A549 (cell line): ENCODE measurements at regions not wholly inside any gene's neighbourhood (a gene's known extent, or its start where the extent isn't known, plus 50 kb on each side); places are given as distances from the start of the nearest gene placed in this dataset.

ENCODE experiments used
- ATAC-seq, 2 experiments: fragments of 200-7000 bp in 1 of 2; fragments of >200 bp in 1 of 2; cut with Nextera tagmentation in 1 of 2; cut with Tn5 transposase in 1 of 2; 3 replicates each; pipeline versions ENCODE4 v1.8.0 to v1.9.1; 2018 to 2020; ENCODE audit warnings: mild to moderate bottlenecking in 1 of 2, moderate library complexity in 1 of 2
- CTCF ChIA-PET: fragments of 300-600 bp; sonication (Branson Sonifier 250); formaldehyde crosslinking; extraction: SDS; loops from one replicate; lab custom pipeline; 2021; ENCODE audit warnings: antibody characterized with exemption, inconsistent platforms; lab: Yijun Ruan, JAX
- POLR2A ChIA-PET: fragments of 350-600 bp; formaldehyde crosslinking; extraction: SDS; loops from one replicate; lab custom pipeline; 2021; ENCODE audit warnings: antibody characterized with exemption, inconsistent platforms; lab: Yijun Ruan, JAX
- DNase-seq, 2 experiments: peaks; one replicate each; pipeline versions ENCODE4 v3.0.0 to v3.0.0-alpha.2; 2011 to 2016; ENCODE audit warnings: low read depth in 1 of 2, low spot score in 1 of 2
- FAIRE-seq: peaks from 2 replicates; lab custom pipeline; 2011; peaks lifted over from hg19 to GRCh38; lab: Jason Lieb, UNC
- H3K27ac ChIP-seq, 2 experiments: fragments of >200 bp; sonication (Bioruptor Twin); formaldehyde crosslinking; 3 replicates each; pipeline ENCODE4 v1.5.1; 2016 to 2017
- H3K4me1 ChIP-seq: fragments of >200 bp; sonication (Bioruptor Twin); formaldehyde crosslinking; 3 replicates; pipeline ENCODE4 v1.6.1; 2016
- H3K4me2 ChIP-seq: fragments of >200 bp; sonication (Bioruptor Twin); formaldehyde crosslinking; 3 replicates; pipeline ENCODE4 v1.6.1; 2016
- H3K4me3 ChIP-seq: fragments of >200 bp; sonication (Bioruptor Twin); formaldehyde crosslinking; 3 replicates; pipeline ENCODE4 v1.5.1; 2016
- H3K9me3 ChIP-seq: fragments of >200 bp; sonication (Bioruptor Twin); formaldehyde crosslinking; 3 replicates; pipeline ENCODE4 v1.6.1; 2016
- BCL3 ChIP-seq: fragments of >200 bp; sonication (Bioruptor Twin); formaldehyde crosslinking; IDR thresholded peaks from 3 replicates; pipeline ENCODE4 v1.6.1; 2016
- BHLHE40 ChIP-seq: IDR thresholded peaks from 2 replicates; pipeline ENCODE4 v1.6.1; 2012; ENCODE audit warnings: low read depth, low read length, inconsistent platforms
- CBX2 ChIP-seq: fragments of 200-600 bp; sonication (generic); IDR thresholded peaks from 2 replicates; pipeline ENCODE4 v1.6.1; 2016; ENCODE audit warnings: low read depth, mild to moderate bottlenecking, borderline replicate concordance
- CEBPB ChIP-seq, 2 experiments: fragments of >200 bp in 1 of 2; sonication (Bioruptor Twin) in 1 of 2; formaldehyde crosslinking in 1 of 2; IDR thresholded peaks; 2 replicates each; pipeline ENCODE4 v1.6.1; 2012 to 2016
- CHD2 ChIP-seq: fragments of 150-350 bp; IDR thresholded peaks from 2 replicates; pipeline ENCODE4 v1.6.1; 2014; ENCODE audit warnings: low read length; ENCODE audit not compliant: partially characterized antibody
- EHF ChIP-seq: fragments of 250-450 bp; sonication (Bioruptor Pico); IDR thresholded peaks from 2 replicates; pipeline ENCODE4 v1.5.0; 2020; ENCODE audit warnings: mild to moderate bottlenecking
- EP300 ChIP-seq, 2 experiments: fragments of >200 bp; sonication (Bioruptor Twin); formaldehyde crosslinking; IDR thresholded peaks; 2 replicates in 1 of 2; 3 replicates in 1 of 2; pipeline ENCODE4 v1.6.1; 2016 to 2017
- FOSL2 ChIP-seq, 2 experiments: fragments of 450-650 bp in 1 of 2; fragments of >200 bp in 1 of 2; sonication (Bioruptor Twin) in 1 of 2; formaldehyde crosslinking; IDR thresholded peaks; 2 replicates each; pipeline versions ENCODE4 v1.5.0 to v1.6.1; 2016 to 2020; ENCODE audit warnings: mild to moderate bottlenecking in 1 of 2, moderate library complexity in 1 of 2
- HEYL ChIP-seq: fragments of 250-450 bp; sonication (Bioruptor Pico); IDR thresholded peaks from 2 replicates; pipeline ENCODE4 v1.8.0; 2021; ENCODE audit warnings: mild to moderate bottlenecking, moderate library complexity
- HMGXB4 ChIP-seq: fragments of 250-450 bp; sonication (Bioruptor Pico); IDR thresholded peaks from 2 replicates; pipeline ENCODE4 v1.5.0; 2021; ENCODE audit warnings: mild to moderate bottlenecking, moderate library complexity, borderline replicate concordance
- HOXB5 ChIP-seq: fragments of 250-450 bp; sonication (Bioruptor Pico); IDR thresholded peaks from 2 replicates; pipeline ENCODE4 v1.5.0; 2020; ENCODE audit warnings: mild to moderate bottlenecking, moderate library complexity
- JUN ChIP-seq, 2 experiments: fragments of >200 bp; sonication (Bioruptor Twin); formaldehyde crosslinking; IDR thresholded peaks; 2 replicates in 1 of 2; 3 replicates in 1 of 2; pipeline ENCODE4 v1.6.1; 2016 to 2017
- JUNB ChIP-seq: fragments of >200 bp; sonication (Bioruptor Twin); formaldehyde crosslinking; IDR thresholded peaks from 2 replicates; pipeline ENCODE4 v1.6.1; 2016
- KDM1A ChIP-seq: fragments of 200-600 bp; sonication (generic); IDR thresholded peaks from 2 replicates; pipeline ENCODE4 v1.6.1; 2016; ENCODE audit warnings: low read depth, mild to moderate bottlenecking
- KDM5A ChIP-seq: fragments of 200-600 bp; sonication (generic); IDR thresholded peaks from 2 replicates; pipeline ENCODE4 v1.6.1; 2016; ENCODE audit warnings: antibody characterized with exemption, mild to moderate bottlenecking
- MAFK ChIP-seq: fragments of 450-650 bp; IDR thresholded peaks from 2 replicates; pipeline ENCODE4 v1.6.1; 2014; ENCODE audit not compliant: partially characterized antibody
- NR3C1 ChIP-seq: fragments of >200 bp; sonication (Bioruptor Twin); formaldehyde crosslinking; IDR thresholded peaks from 3 replicates; pipeline ENCODE4 v1.6.1; 2017
- PBX3 ChIP-seq: IDR thresholded peaks from 2 replicates; pipeline ENCODE4 v1.6.1; 2012
- POLR2A ChIP-seq: IDR thresholded peaks from 2 replicates; pipeline ENCODE4 v1.6.1; 2012; ENCODE audit warnings: mild to moderate bottlenecking, low read length
- RAD21 ChIP-seq, 2 experiments: fragments of >200 bp in 1 of 2; sonication (Bioruptor Twin) in 1 of 2; formaldehyde crosslinking in 1 of 2; IDR thresholded peaks in 1 of 2; conservative IDR thresholded peaks in 1 of 2; 2 replicates in 1 of 2; 3 replicates in 1 of 2; pipeline ENCODE4 v1.6.1; 2012 to 2018; ENCODE audit warnings: inconsistent platforms in 1 of 2
- RCOR1 ChIP-seq: fragments of 150-350 bp; IDR thresholded peaks from 2 replicates; pipeline ENCODE4 v1.6.1; 2014; ENCODE audit warnings: antibody characterized with exemption, low read length, low read depth
- RFX5 ChIP-seq: fragments of 450-650 bp; IDR thresholded peaks from 2 replicates; pipeline ENCODE4 v1.7.1; 2014; ENCODE audit warnings: antibody characterized with exemption, mild to moderate bottlenecking, moderate library complexity
- SMC3 ChIP-seq: fragments of >200 bp; sonication (Bioruptor Twin); formaldehyde crosslinking; IDR thresholded peaks from 3 replicates; pipeline ENCODE4 v1.6.1; 2018; ENCODE audit warnings: inconsistent platforms
- TFCP2L1 ChIP-seq: fragments of 250-450 bp; sonication (Bioruptor Pico); IDR thresholded peaks from 2 replicates; pipeline ENCODE4 v1.5.0; 2021; ENCODE audit warnings: mild to moderate bottlenecking
- ZFP36 ChIP-seq: fragments of 450-650 bp; IDR thresholded peaks from 2 replicates; pipeline ENCODE4 v1.6.1; 2014; ENCODE audit warnings: borderline replicate concordance; ENCODE audit not compliant: partially characterized antibody
- ZSCAN20 ChIP-seq: fragments of 250-450 bp; sonication (Bioruptor Pico); IDR thresholded peaks from 2 replicates; pipeline ENCODE4 v1.8.0; 2022; ENCODE audit warnings: mild to moderate bottlenecking, moderate library complexity
- WGBS: methylation state at CpG from one replicate; pipeline ENCODE4 v1.1.6; 2017; ENCODE audit errors: missing lambda C conversion rate; 5-methylcytosine and 5-hydroxymethylcytosine counted together
- TF ChIP-seq, protein P1 (sequence below): fragments of 450-650 bp; IDR thresholded peaks from 2 replicates; pipeline ENCODE4 v1.6.1; 2014; ENCODE audit warnings: antibody characterized with exemption

DNA sequence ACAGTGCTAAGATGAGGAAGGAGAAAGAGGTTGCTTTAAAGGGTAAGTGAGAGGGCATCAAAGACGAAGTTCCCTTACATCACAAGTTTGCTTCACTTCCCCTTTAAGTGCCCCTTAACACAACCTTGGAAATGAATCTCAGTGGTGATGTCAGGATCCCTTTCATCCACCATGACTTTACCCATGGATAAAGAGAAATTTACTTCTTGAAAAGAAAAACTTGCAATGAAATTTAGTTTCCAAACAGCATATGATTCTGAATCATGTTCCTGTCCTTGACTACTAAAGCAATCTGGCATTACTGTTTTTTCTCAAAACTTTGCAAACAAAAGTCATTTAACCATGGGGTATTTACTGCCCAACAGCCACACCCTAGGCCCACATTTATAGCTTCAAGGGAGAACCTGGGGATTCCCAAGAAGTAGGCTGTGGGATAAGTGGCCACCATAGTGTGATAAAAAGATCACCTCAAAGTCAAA, 135.9 kb downstream of the ITGB8 start:
- H3K9me3 ChIP-seq: no peaks in the 10 kb centered on the region
- no peak for ATAC-seq
- no peak overlapping the region for H3K4me3 ChIP-seq
- FAIRE-seq: no peak
- H3K27ac ChIP-seq: no peak overlapping the region
- no peaks in the 10 kb centered on the region for H3K4me1 ChIP-seq
- DNase-seq: no peak
- POLR2A ChIA-PET: no interaction called here
- WGBS: 19% methylated on average over 1 of the region's 1 CpG
- CTCF ChIA-PET: no interaction called here
- no peak overlapping the region for H3K4me2 ChIP-seq
- TF ChIP-seq SMC3 (no peak), JUN (IDR thresholded peaks at IDR 0.05) (no peak), HMGXB4 (no peak), JUNB (no peak), CEBPB (IDR thresholded peaks at IDR 0.05) (no peak), RCOR1 (no peak), HOXB5 (CRISPR knock-in tag) (no peak), HEYL (no peak), BHLHE40 (no peak), FOSL2 (IDR thresholded peaks at IDR 0.05) (no peak), FOSL2 (CRISPR knock-in tag; IDR thresholded peaks at IDR 0.05) (no peak), NR3C1 (no peak), CBX2 (no peak), ZSCAN20 (no peak), TFCP2L1 (no peak)

GRCh38 chr7:20470082-20470481, 139.4 kb downstream of the ITGB8 start:
- WGBS: 0% methylated on average over 1 of the region's 1 CpG
- Histone ChIP-seq H3K4me3 (no peak overlapping the region), H3K9me3 (no peaks in the 10 kb centered on the region), H3K4me2 (no peak overlapping the region), H3K4me1 (no peaks in the 10 kb centered on the region), H3K27ac (no peak overlapping the region)
- FAIRE-seq (no peak), DNase-seq (no peak), ATAC-seq (no peak)
- POLR2A ChIA-PET: no interaction called here
- no peak for TF ChIP-seq EHF (CRISPR knock-in tag)
- CTCF ChIA-PET: interaction anchor here (0.8 kb wide), 1 partner anchor 63 kb away, joined by 3 read pairs; no protein-coding TSS in a partner anchor

GRCh38 chr7:20470726-20471125, 140.0 kb downstream of the ITGB8 start:
- ChIA-PET POLR2A (no interaction called here), CTCF (interaction anchor here (0.8 kb wide), 1 partner anchor 62 kb away, joined by 3 read pairs; no protein-coding TSS in a partner anchor)
- Histone ChIP-seq H3K4me1 (no peaks in the 10 kb centered on the region), H3K27ac (no peak overlapping the region), H3K9me3 (no peaks in the 10 kb centered on the region), H3K4me3 (no peak overlapping the region), H3K4me2 (no peak overlapping the region)
- DNase-seq (no peak), ATAC-seq (no peak), FAIRE-seq (no peak)
- TF ChIP-seq KDM5A (no peak), CHD2 (no peak), ZFP36 (no peak), RCOR1 (no peak), HMGXB4 (no peak), PBX3 (no peak), RAD21 (conservative IDR thresholded peaks at IDR 0.05 in 1 of 2, IDR thresholded peaks at IDR 0.05 in 1 of 2) (no peak), SMC3 (no peak), MAFK (no peak), POLR2A (no peak), BCL3 (no peak), KDM1A (no peak), RFX5 (no peak), HOXB5 (CRISPR knock-in tag) (no peak), EP300 (IDR thresholded peaks at IDR 0.05) (no peak), HEYL (no peak)
- TF ChIP-seq, protein P1, sequence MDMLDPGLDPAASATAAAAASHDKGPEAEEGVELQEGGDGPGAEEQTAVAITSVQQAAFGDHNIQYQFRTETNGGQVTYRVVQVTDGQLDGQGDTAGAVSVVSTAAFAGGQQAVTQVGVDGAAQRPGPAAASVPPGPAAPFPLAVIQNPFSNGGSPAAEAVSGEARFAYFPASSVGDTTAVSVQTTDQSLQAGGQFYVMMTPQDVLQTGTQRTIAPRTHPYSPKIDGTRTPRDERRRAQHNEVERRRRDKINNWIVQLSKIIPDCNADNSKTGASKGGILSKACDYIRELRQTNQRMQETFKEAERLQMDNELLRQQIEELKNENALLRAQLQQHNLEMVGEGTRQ: no peak
- 43% methylated on average over 1 of the region's 1 CpG for whole genome bisulfite sequencing
